Adrenal gland (tissue), 5 donors: ENCODE measurements at regions not wholly inside any gene's neighbourhood (a gene's known extent, or its start where the extent isn't known, plus 50 kb on each side); places are given as distances from the start of the nearest gene placed in this dataset.

ENCODE experiments used
- POLR2A ChIP-seq, 2 donors: fragments of 450-650 bp; IDR thresholded peaks; one replicate each; pipeline ENCODE4 v1.6.1; 2017; ENCODE audit warnings: antibody characterized with exemption in 2 of 2, mild to moderate bottlenecking in 2 of 2, moderate library complexity in 1 of 2
- TF ChIP-seq, protein P1 (sequence below), 6 experiments: fragments of 450-650 bp in 4 of 6; fragments of 200-600 bp in 2 of 6; sonication (generic) in 1 of 6; IDR thresholded peaks; 1 replicate in 5 of 6; 2 replicates in 1 of 6; pipeline versions ENCODE4 v1.5.1 to v1.8.0; 2016 to 2021; ENCODE audit warnings: antibody characterized with exemption in 6 of 6, mild to moderate bottlenecking in 2 of 6, moderate library complexity in 1 of 6
- donor health status: DM: no; HTN: no; CAD: no.

GRCh38 chr5:33281431-33281843, 159.3 kb upstream of the TARS1 start:
- TF ChIP-seq POLR2A (IDR thresholded peaks at IDR 0.05) = no peak
- TF ChIP-seq, protein P1, sequence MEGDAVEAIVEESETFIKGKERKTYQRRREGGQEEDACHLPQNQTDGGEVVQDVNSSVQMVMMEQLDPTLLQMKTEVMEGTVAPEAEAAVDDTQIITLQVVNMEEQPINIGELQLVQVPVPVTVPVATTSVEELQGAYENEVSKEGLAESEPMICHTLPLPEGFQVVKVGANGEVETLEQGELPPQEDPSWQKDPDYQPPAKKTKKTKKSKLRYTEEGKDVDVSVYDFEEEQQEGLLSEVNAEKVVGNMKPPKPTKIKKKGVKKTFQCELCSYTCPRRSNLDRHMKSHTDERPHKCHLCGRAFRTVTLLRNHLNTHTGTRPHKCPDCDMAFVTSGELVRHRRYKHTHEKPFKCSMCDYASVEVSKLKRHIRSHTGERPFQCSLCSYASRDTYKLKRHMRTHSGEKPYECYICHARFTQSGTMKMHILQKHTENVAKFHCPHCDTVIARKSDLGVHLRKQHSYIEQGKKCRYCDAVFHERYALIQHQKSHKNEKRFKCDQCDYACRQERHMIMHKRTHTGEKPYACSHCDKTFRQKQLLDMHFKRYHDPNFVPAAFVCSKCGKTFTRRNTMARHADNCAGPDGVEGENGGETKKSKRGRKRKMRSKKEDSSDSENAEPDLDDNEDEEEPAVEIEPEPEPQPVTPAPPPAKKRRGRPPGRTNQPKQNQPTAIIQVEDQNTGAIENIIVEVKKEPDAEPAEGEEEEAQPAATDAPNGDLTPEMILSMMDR (IDR thresholded peaks at IDR 0.05) = no peak
